ENCODE measurements at regions not wholly inside any gene's neighbourhood (a gene's known extent, or its start where the extent isn't known, plus 50 kb on each side); places are given as distances from the start of the nearest gene placed in this dataset.

DNA sequence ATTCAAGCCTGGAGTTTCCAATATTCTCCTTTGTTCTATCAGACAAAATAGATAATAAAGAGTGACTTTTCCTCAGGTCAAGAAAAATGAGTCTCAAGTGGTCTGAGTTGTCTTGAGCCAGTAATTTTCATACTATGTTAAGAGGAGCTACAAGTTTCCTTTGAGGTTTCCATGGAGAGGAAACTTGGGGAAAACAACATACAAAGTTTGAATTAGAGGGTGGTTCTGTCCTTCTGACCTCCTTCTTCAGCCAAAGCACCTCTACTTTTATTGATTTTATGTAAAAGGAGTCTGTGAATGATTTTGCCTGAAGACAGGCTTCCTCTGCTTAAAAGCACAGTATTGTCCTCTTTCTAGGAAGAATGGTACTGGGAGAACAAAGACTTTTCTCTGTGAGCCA, 497.2 kb upstream of the PKN2 start:
- TF ChIP-seq POLR2AphosphoS5 (IDR thresholded peaks at IDR 0.05; ENCODE audit: low read depth) (no peak), REST (IDR thresholded peaks at IDR 0.05; ENCODE audit: insufficient replicate concordance, low read depth) (no peak), SPI1 (IDR thresholded peaks at IDR 0.05; ENCODE audit: borderline replicate concordance, low read depth) (no peak), GABPA (IDR thresholded peaks at IDR 0.05; ENCODE audit: low read depth) (no peak)
- TF ChIP-seq, protein P1, sequence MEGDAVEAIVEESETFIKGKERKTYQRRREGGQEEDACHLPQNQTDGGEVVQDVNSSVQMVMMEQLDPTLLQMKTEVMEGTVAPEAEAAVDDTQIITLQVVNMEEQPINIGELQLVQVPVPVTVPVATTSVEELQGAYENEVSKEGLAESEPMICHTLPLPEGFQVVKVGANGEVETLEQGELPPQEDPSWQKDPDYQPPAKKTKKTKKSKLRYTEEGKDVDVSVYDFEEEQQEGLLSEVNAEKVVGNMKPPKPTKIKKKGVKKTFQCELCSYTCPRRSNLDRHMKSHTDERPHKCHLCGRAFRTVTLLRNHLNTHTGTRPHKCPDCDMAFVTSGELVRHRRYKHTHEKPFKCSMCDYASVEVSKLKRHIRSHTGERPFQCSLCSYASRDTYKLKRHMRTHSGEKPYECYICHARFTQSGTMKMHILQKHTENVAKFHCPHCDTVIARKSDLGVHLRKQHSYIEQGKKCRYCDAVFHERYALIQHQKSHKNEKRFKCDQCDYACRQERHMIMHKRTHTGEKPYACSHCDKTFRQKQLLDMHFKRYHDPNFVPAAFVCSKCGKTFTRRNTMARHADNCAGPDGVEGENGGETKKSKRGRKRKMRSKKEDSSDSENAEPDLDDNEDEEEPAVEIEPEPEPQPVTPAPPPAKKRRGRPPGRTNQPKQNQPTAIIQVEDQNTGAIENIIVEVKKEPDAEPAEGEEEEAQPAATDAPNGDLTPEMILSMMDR (IDR thresholded peaks at IDR 0.05; ENCODE audit: insufficient read depth, low read length) = no peak
- H3K4me3 ChIP-seq (replicated peaks; ENCODE audit: insufficient read depth, low read length) = no peak overlapping the region
- DNase-seq (ENCODE audit: low read depth in 1 of 2, low spot score in 1 of 2) = no peak

DNA sequence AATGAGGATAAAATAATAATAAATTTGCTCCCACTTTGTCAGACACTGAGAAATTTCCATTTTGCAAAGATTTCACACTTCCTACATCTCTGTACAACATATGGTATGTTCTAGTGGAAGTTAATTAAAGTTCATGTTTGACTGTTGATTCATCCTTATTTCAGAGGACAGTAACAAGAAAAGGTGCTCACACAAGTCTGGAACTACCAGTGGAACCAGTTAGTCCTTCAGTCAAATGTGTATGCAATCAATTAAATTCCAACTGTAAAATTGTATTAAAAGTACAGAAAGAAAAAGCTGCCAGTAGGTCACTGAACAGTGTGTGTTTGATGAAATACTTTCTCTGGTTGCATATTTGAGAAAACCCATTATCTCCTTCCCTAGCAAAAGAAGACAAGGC, 496.0 kb upstream of the PKN2 start:
- Histone ChIP-seq H3K4me3 (replicated peaks; ENCODE audit: insufficient read depth, low read length) (no peak overlapping the region), H3K27me3 (ENCODE audit: insufficient read depth, poor library complexity, severe bottlenecking) (peaks cover 2% of the 10 kb centered on the region), H3K27ac (replicated peaks) (no peak overlapping the region)
- no peak for TF ChIP-seq GABPA (IDR thresholded peaks at IDR 0.05; ENCODE audit: low read depth)
- no peak for TF ChIP-seq REST (IDR thresholded peaks at IDR 0.05; ENCODE audit: insufficient replicate concordance, low read depth)
- no peak for TF ChIP-seq SPI1 (IDR thresholded peaks at IDR 0.05; ENCODE audit: borderline replicate concordance, low read depth)
- TF ChIP-seq, protein P1 (IDR thresholded peaks at IDR 0.05; ENCODE audit: insufficient read depth, low read length) = no peak
- no peak for TF ChIP-seq POLR2AphosphoS5 (IDR thresholded peaks at IDR 0.05; ENCODE audit: low read depth)
- no peak for DNase-seq (ENCODE audit: low read depth in 1 of 2, low spot score in 1 of 2)

More for the DNA sequence above, 497.2 kb upstream of the PKN2 start:
- peaks cover 2% of the 10 kb centered on the region for H3K27me3 ChIP-seq (ENCODE audit: insufficient read depth, poor library complexity, severe bottlenecking)
- no peak overlapping the region for H3K27ac ChIP-seq (replicated peaks)

GRCh38 chr1:88189525-88189924, 494.5 kb upstream of the PKN2 start:
- DNase-seq (ENCODE audit: low read depth in 1 of 2, low spot score in 1 of 2) = no peak
- TF ChIP-seq GABPA (IDR thresholded peaks at IDR 0.05; ENCODE audit: low read depth) (no peak), SPI1 (IDR thresholded peaks at IDR 0.05; ENCODE audit: borderline replicate concordance, low read depth) (no peak), POLR2AphosphoS5 (IDR thresholded peaks at IDR 0.05; ENCODE audit: low read depth) (no peak), REST (IDR thresholded peaks at IDR 0.05; ENCODE audit: insufficient replicate concordance, low read depth) (no peak)
- TF ChIP-seq, protein P1 (IDR thresholded peaks at IDR 0.05; ENCODE audit: insufficient read depth, low read length) = no peak
- H3K27me3 ChIP-seq (ENCODE audit: insufficient read depth, poor library complexity, severe bottlenecking) = peaks cover 4% of the 10 kb centered on the region
- no peak overlapping the region for H3K4me3 ChIP-seq (replicated peaks; ENCODE audit: insufficient read depth, low read length)
- no peak overlapping the region for H3K27ac ChIP-seq (replicated peaks)

Data from HL-60 (cell line).